Activated CD4-positive, alpha-beta memory T cell treated with anti-CD3 and anti-CD28 coated beads for 36 hours (primary cell): ENCODE measurements at regions not wholly inside any gene's neighbourhood (a gene's known extent, or its start where the extent isn't known, plus 50 kb on each side); places are given as distances from the start of the nearest gene placed in this dataset.
"Not testable (repeated sequence)": the region's sequence is repeated elsewhere in the genome, so short reads cannot be mapped to it uniquely, and the experiment has no call there.

Source experiments
- CTCF ChIA-PET: fragments of 350-600 bp; sonication (Branson Sonifier 250); formaldehyde crosslinking; loops from one replicate; lab custom pipeline; 2021; ENCODE audit warnings: antibody characterized with exemption, inconsistent platforms; lab: Charles Lee
- POLR2A ChIA-PET: fragments of 350-600 bp; sonication (Branson Sonifier 250); formaldehyde crosslinking; loops from one replicate; lab custom pipeline; 2021; ENCODE audit warnings: antibody characterized with exemption; lab: Charles Lee
- DNase-seq: peaks from one replicate; pipeline ENCODE4 v3.0.0-alpha.2; 2020
- H3K27ac Mint-ChIP-seq: one replicate; pipeline ENCODE4 v1.8.0; 2021; ENCODE audit warnings: mixed read lengths
- H3K27me3 Mint-ChIP-seq: one replicate; pipeline ENCODE4 v1.8.0; 2021; ENCODE audit warnings: mixed read lengths
- H3K36me3 Mint-ChIP-seq: one replicate; pipeline ENCODE4 v1.8.0; 2021; ENCODE audit warnings: mixed read lengths
- H3K4me1 Mint-ChIP-seq: one replicate; pipeline ENCODE4 v1.8.0; 2021; ENCODE audit warnings: low read depth, mixed read lengths
- H3K4me3 Mint-ChIP-seq: one replicate; pipeline ENCODE4 v1.8.0; 2021; ENCODE audit warnings: mild to moderate bottlenecking, mixed read lengths
- H3K9me3 Mint-ChIP-seq: one replicate; pipeline ENCODE4 v1.8.0; 2021; ENCODE audit warnings: mixed read lengths
- intact Hi-C: fragments of 100-400 bp; cut with micrococcal nuclease; formaldehyde crosslinking; loops from one replicate; pipeline ENCODE4 v1.15.1; 2023

- POLR2A ChIA-PET: no interaction called here
- intact Hi-C loops: no loop called here
- no peak for DNase-seq
- Mint-ChIP-seq H3K4me1 (no peaks in the 10 kb centered on the region), H3K27ac (no peak overlapping the region), H3K27me3 (no peaks in the 10 kb centered on the region), H3K9me3 (peaks cover 9% of the 10 kb centered on the region), H3K4me3 (no peak overlapping the region), H3K36me3 (no peaks in the 10 kb centered on the region)
- CTCF ChIA-PET: no interaction called here
Observed at GRCh38 chr13:68749796-68750195, 1357.8 kb upstream of the ATXN8OS start.

DNA sequence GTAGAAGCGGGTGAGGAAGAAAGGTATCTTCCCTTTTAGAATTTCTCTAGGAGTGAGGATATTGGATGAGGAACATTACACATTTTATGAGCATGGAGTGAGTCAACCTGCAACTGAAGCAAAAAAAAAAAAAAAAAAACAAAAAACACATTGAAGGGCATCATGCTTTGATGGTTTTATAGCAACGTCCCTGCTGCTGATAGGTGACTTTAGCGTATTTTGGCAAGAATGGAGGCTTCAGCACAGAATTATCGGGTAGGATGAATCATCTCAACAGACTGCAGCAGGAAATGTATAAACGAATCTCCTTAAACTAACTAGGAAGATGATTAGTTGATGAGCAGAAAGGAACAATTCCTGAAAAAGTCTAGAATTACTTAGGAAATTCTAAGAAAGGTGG, 1359.6 kb upstream of the ATXN8OS start:
- H3K4me3 Mint-ChIP-seq: no peak overlapping the region
- no peak overlapping the region for H3K27ac Mint-ChIP-seq
- no peaks in the 10 kb centered on the region for H3K27me3 Mint-ChIP-seq
- no peaks in the 10 kb centered on the region for H3K4me1 Mint-ChIP-seq
- intact Hi-C loops: no loop called here
- H3K9me3 Mint-ChIP-seq: peaks cover 3% of the 10 kb centered on the region
- CTCF ChIA-PET: no interaction called here
- DNase-seq: no peak
- H3K36me3 Mint-ChIP-seq: no peaks in the 10 kb centered on the region
- POLR2A ChIA-PET: no interaction called here

DNA sequence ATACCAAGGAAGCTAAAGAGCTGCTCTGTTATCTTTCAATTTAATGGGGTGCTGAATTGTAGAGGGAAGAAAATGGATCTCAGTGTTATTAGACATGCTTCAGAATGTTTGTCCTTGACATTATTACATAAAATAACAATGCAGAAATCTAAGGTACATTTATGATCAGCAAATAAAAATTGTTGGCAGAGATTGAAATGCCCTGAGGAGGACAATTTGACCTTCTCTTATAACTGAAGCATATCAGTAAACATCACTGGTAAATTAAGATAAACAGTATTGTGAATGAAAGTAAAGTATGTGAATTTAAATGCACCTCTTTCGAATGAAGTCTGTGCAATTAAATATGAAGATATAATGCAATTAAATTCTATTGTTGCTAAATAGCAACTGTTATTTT, 1362.1 kb upstream of the ATXN8OS start:
- Mint-ChIP-seq H3K36me3 (no peaks in the 10 kb centered on the region), H3K27me3 (no peaks in the 10 kb centered on the region), H3K9me3 (peaks cover 3% of the 10 kb centered on the region), H3K27ac (no peak overlapping the region), H3K4me3 (no peak overlapping the region), H3K4me1 (no peaks in the 10 kb centered on the region)
- POLR2A ChIA-PET: no interaction called here
- intact Hi-C loops: no loop called here
- CTCF ChIA-PET: no interaction called here
- DNase-seq: no peak

DNA sequence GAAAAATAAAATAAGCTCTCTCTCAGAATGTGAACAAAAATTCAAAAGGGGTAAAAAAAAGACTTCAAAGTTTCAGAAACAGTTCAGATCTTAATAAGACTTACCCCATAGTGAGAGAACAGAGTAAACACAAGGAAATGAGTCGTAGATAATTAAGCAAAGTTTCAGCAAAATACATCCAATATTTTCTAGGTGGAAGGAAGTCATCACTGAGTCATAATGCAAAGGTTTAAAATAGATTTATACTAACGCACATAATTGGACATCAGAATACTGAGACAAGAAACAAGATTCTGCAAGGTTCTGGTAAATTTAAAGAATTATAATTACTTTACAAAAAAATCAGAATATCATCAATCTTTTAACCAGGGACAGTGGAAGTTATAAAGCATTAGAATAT, 1370.7 kb upstream of the ATXN8OS start:
- H3K4me1 Mint-ChIP-seq: no peaks in the 10 kb centered on the region
- no peak overlapping the region for H3K27ac Mint-ChIP-seq
- CTCF ChIA-PET: no interaction called here
- no peaks in the 10 kb centered on the region for H3K36me3 Mint-ChIP-seq
- POLR2A ChIA-PET: no interaction called here
- H3K4me3 Mint-ChIP-seq: no peak overlapping the region
- no peak for DNase-seq
- no peaks in the 10 kb centered on the region for H3K27me3 Mint-ChIP-seq
- H3K9me3 Mint-ChIP-seq: peaks cover 3% of the 10 kb centered on the region
- intact Hi-C loops: no loop called here

DNA sequence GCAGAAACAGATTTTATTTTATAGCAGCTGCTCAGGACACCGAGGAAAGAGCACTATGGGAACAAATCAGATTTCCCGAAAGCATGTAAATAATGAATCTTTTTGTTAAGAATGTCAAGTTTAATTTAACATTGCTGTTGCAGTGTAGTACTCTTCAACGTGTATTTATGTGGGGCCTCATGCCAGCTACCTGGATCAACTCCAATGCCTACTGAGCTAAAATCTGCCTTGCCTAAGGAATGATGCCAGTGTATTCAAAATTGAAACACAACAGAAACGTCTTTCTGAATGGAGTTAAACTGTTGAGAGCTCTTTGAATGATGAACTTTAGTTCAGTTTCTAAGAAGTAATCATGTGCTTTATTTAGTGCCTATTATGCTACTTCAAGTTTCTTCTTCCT, 1379.8 kb upstream of the ATXN8OS start:
- DNase-seq: no peak
- intact Hi-C loops: no loop called here
- Mint-ChIP-seq H3K36me3 (no peaks in the 10 kb centered on the region), H3K27me3 (no peaks in the 10 kb centered on the region), H3K27ac (no peak overlapping the region), H3K9me3 (peaks cover 16% of the 10 kb centered on the region), H3K4me3 (no peak overlapping the region), H3K4me1 (no peaks in the 10 kb centered on the region)
- ChIA-PET CTCF (no interaction called here), POLR2A (no interaction called here)

DNA sequence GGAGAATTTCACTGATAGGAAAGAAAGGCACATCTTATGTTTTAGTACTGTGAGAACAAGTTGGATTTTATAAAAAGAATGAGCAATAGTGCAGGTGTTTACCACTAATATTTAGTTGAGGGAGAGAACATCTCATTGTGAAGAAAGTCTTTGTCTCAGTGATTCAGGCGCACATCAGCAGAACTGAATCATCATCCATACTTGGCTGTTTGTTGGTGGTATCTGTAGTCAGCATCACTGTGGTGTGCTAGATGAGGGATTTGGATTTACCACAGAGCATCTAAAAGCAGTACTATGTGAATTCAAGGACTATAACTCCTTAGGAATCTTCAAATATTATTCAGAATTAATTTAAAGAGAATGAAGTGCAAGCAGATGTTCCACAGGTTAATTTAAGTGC, 1380.5 kb upstream of the ATXN8OS start:
- no peaks in the 10 kb centered on the region for H3K36me3 Mint-ChIP-seq
- no peak for DNase-seq
- ChIA-PET POLR2A (no interaction called here), CTCF (no interaction called here)
- no peaks in the 10 kb centered on the region for H3K4me1 Mint-ChIP-seq
- no peak overlapping the region for H3K27ac Mint-ChIP-seq
- H3K27me3 Mint-ChIP-seq: no peaks in the 10 kb centered on the region
- H3K4me3 Mint-ChIP-seq: no peak overlapping the region
- H3K9me3 Mint-ChIP-seq: peaks cover 19% of the 10 kb centered on the region
- intact Hi-C loops: no loop called here

GRCh38 chr13:68719815-68720214, 1387.8 kb upstream of the ATXN8OS start:
- Mint-ChIP-seq H3K36me3 (no peaks in the 10 kb centered on the region), H3K27me3 (no peaks in the 10 kb centered on the region), H3K4me1 (no peaks in the 10 kb centered on the region), H3K9me3 (peaks cover 11% of the 10 kb centered on the region), H3K4me3 (no peak overlapping the region), H3K27ac (no peak overlapping the region)
- ChIA-PET POLR2A (no interaction called here), CTCF (no interaction called here)
- no peak for DNase-seq
- intact Hi-C loops: no loop called here

DNA sequence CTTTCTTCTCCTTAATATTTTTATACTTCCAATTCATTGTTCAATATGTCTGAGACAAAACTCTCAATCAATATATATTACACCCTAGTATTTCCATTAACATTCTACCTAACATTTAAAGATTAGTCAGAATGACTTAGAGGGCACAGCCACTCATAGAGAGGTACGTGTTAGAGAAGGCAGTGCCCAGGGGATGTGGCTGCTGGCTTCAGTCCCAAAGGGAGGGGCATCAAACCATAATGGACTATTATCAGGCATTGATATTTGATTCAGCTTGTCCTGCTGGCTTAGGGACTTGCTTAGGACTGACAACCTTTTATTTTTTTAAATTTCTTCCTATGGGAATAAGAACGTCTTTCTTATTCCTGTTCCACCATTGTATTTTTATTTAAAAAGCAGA, 1392.0 kb upstream of the ATXN8OS start:
- no peak for DNase-seq
- intact Hi-C loops: no loop called here
- POLR2A ChIA-PET: no interaction called here
- Mint-ChIP-seq H3K36me3 (no peaks in the 10 kb centered on the region), H3K27ac (no peak overlapping the region), H3K4me3 (no peak overlapping the region), H3K27me3 (no peaks in the 10 kb centered on the region), H3K4me1 (no peaks in the 10 kb centered on the region), H3K9me3 (peaks cover 2% of the 10 kb centered on the region)
- CTCF ChIA-PET: no interaction called here

DNA sequence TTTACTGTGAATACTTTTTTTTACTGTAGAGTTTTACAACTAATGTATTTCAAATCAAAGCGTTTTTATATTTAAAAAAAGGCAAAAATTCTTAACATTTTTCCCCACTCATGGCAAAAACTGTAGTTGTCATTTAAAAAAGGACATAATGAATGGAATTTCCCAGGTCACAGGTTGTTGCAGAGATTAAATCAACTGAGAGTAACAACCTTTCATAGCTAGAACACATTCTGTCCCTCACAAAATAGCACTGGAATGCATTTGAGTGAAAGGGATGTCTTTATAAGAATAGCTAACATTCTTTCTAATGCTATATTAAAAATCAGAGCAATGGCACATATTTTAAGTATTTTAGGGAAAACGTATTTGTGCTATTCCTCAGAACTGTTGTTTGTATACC, 1393.3 kb upstream of the ATXN8OS start:
- CTCF ChIA-PET: no interaction called here
- H3K4me1 Mint-ChIP-seq: no peaks in the 10 kb centered on the region

GRCh38 chr13:68713394-68713793, 1394.2 kb upstream of the ATXN8OS start:
- no peaks in the 10 kb centered on the region for H3K4me1 Mint-ChIP-seq
- no peak for DNase-seq
- intact Hi-C loops: no loop called here
- no peaks in the 10 kb centered on the region for H3K36me3 Mint-ChIP-seq
- no peak overlapping the region for H3K4me3 Mint-ChIP-seq
- CTCF ChIA-PET: no interaction called here
- no peaks in the 10 kb centered on the region for H3K27me3 Mint-ChIP-seq
- H3K9me3 Mint-ChIP-seq: peaks cover 2% of the 10 kb centered on the region
- POLR2A ChIA-PET: no interaction called here
- H3K27ac Mint-ChIP-seq: no peak overlapping the region

More for the DNA sequence above, 1393.3 kb upstream of the ATXN8OS start:
- H3K27me3 Mint-ChIP-seq: no peaks in the 10 kb centered on the region
- no peak overlapping the region for H3K27ac Mint-ChIP-seq
- POLR2A ChIA-PET: no interaction called here
- H3K9me3 Mint-ChIP-seq: no peaks in the 10 kb centered on the region
- no peak for DNase-seq
- no peak overlapping the region for H3K4me3 Mint-ChIP-seq
- intact Hi-C loops: no loop called here
- H3K36me3 Mint-ChIP-seq: no peaks in the 10 kb centered on the region

GRCh38 chr13:68708336-68708908, 1399.2 kb upstream of the ATXN8OS start:
- intact Hi-C loops: no loop called here
- no peak for DNase-seq
- Mint-ChIP-seq H3K9me3 (peaks cover 16% of the 10 kb centered on the region), H3K4me1 (no peaks in the 10 kb centered on the region), H3K27ac (no peak overlapping the region), H3K36me3 (no peaks in the 10 kb centered on the region), H3K27me3 (no peaks in the 10 kb centered on the region), H3K4me3 (no peak overlapping the region)
- CTCF ChIA-PET: no interaction called here
- POLR2A ChIA-PET: no interaction called here

DNA sequence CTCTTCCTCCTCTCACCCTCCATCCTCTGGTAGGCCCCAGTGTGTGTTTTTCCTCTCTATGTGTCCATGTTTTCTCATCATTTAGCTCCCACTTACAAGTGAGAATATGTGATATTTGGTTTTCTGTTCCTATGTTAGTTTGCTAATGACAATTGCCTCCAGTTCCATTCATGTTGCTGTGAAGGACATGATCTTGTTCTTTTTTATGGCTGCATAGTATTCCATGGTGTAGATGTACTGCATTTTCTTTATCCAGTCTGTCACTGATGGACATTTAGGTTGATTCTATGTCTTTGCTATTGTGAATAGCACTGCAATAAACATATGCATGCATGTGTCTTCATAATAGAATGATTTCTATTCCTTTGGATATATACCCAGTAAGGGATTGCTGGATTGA, 1401.6 kb upstream of the ATXN8OS start:
- H3K4me1 Mint-ChIP-seq, POLR2A ChIA-PET, intact Hi-C loops, H3K4me3 Mint-ChIP-seq, H3K36me3 Mint-ChIP-seq, DNase-seq, H3K27ac Mint-ChIP-seq, CTCF ChIA-PET, H3K27me3 Mint-ChIP-seq: not testable (repeated sequence)
- peaks cover 24% of the 10 kb centered on the region for H3K9me3 Mint-ChIP-seq

DNA sequence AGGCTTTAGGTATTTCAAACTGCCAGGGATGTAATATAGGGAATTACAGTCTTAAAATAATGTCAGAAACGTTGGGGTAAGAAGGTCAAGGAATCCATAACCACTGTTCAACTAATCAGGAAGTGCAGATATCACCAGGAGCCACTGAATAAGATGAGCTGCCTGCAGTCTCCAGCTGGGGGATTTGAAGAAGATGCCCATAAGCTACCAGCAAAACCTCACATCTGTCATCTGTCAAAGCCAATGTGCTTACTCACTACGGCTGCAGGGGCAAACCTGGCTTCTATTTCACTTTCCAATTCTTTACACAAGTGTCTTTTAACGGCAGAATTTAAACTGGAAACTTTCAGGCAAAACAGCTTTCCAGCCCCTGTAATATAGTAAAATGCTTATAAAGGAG, 1410.1 kb upstream of the ATXN8OS start:
- no peaks in the 10 kb centered on the region for H3K27me3 Mint-ChIP-seq
- no peaks in the 10 kb centered on the region for H3K36me3 Mint-ChIP-seq
- ChIA-PET CTCF (no interaction called here), POLR2A (no interaction called here)
- intact Hi-C loops: no loop called here
- H3K4me3 Mint-ChIP-seq: no peak overlapping the region
- H3K4me1 Mint-ChIP-seq: no peaks in the 10 kb centered on the region
- H3K27ac Mint-ChIP-seq: no peak overlapping the region
- H3K9me3 Mint-ChIP-seq: peaks cover 8% of the 10 kb centered on the region
- DNase-seq: no peak
